ENCODE measurements at regions not wholly inside any gene's neighbourhood (a gene's known extent, or its start where the extent isn't known, plus 50 kb on each side); places are given as distances from the start of the nearest gene placed in this dataset.
A peak's percentile ranks its signal among the peaks of the same experiment; 100 is the strongest.

GRCh38 chr5:92455011-92455410, 1071.9 kb upstream of the ARRDC3 start (continued):
- TF ChIP-seq BCL3 (IDR thresholded peaks at IDR 0.05; ENCODE audit: borderline replicate concordance, insufficient read depth, low read depth, low read length, poor library complexity, severe bottlenecking) (peak; percentile 35), RAD21 (IDR thresholded peaks at IDR 0.05; ENCODE audit: insufficient read depth, low read depth, low read length) (0 out of 2 replicates have a peak, but pooled peaks have one; percentile 3), JUND (IDR thresholded peaks at IDR 0.05; ENCODE audit: low read depth, low read length) (no peak), ZBTB40 (IDR thresholded peaks at IDR 0.05; ENCODE audit: borderline replicate concordance) (peak; percentile 28; the same call in 1 of the 2 replicates), NFIC (IDR thresholded peaks at IDR 0.05; ENCODE audit: low read depth, low read length) (peak; percentile 92), PAX5 (IDR thresholded peaks at IDR 0.05; ENCODE audit: borderline replicate concordance, low read depth, low read length) (peak; percentile 49; the same call in 1 of the 2 replicates), ATF7 (IDR thresholded peaks at IDR 0.05; ENCODE audit: low read depth) (peak; percentile 68), FOXM1 (IDR thresholded peaks at IDR 0.05; ENCODE audit: low read depth, low read length) (peak; percentile 82; the same call in 1 of the 2 replicates), ATF3 (IDR thresholded peaks at IDR 0.05; ENCODE audit: borderline replicate concordance, extremely low read depth, low read depth, low read length) (no peak), ZNF384 (IDR thresholded peaks at IDR 0.05; ENCODE audit: borderline replicate concordance, low read depth, low read length) (no peak), RUNX3 (IDR thresholded peaks at IDR 0.05; ENCODE audit: low read length) (peak; percentile 99), CREB1 (IDR thresholded peaks at IDR 0.05; ENCODE audit: low read depth) (0 out of 2 replicates have a peak, but pooled peaks have one; percentile 14), BHLHE40 (IDR thresholded peaks at IDR 0.05; ENCODE audit: borderline replicate concordance in 1 of 2, low read depth in 2 of 2, low read length in 1 of 2) (no peak), NBN (IDR thresholded peaks at IDR 0.05) (peak; percentile 80), EP300 (IDR thresholded peaks at IDR 0.05; ENCODE audit: borderline replicate concordance in 1 of 2, control insufficient read depth in 1 of 2, low read depth in 2 of 2, low read length in 2 of 2) (peak; percentile 66 to 88), SMARCA5 (IDR thresholded peaks at IDR 0.05) (no peak), MEF2B (IDR thresholded peaks at IDR 0.05; ENCODE audit: partially characterized antibody, poor library complexity, severe bottlenecking) (peak; percentile 69), CBFB (IDR thresholded peaks at IDR 0.05; ENCODE audit: low read depth) (peak; percentile 74; the same call in 1 of the 2 replicates), WRNIP1 (IDR thresholded peaks at IDR 0.05; ENCODE audit: borderline replicate concordance, low read depth, low read length) (no peak), MYC (IDR thresholded peaks at IDR 0.05; ENCODE audit: insufficient read depth, insufficient read length, insufficient replicate concordance, low read length, severe bottlenecking) (no peak), JUNB (IDR thresholded peaks at IDR 0.05) (peak; percentile 53), RFX5 (IDR thresholded peaks at IDR 0.05; ENCODE audit: low read depth, low read length) (no peak), TARDBP (IDR thresholded peaks at IDR 0.05; ENCODE audit: borderline replicate concordance) (no peak), USF1 (IDR thresholded peaks at IDR 0.05; ENCODE audit: borderline replicate concordance, extremely low read length, insufficient read depth, low read depth, low read length) (no peak)

Data from GM12878 (cell line).